ENCODE measurements at regions not wholly inside any gene's neighbourhood (a gene's known extent, or its start where the extent isn't known, plus 50 kb on each side); places are given as distances from the start of the nearest gene placed in this dataset.

DNA sequence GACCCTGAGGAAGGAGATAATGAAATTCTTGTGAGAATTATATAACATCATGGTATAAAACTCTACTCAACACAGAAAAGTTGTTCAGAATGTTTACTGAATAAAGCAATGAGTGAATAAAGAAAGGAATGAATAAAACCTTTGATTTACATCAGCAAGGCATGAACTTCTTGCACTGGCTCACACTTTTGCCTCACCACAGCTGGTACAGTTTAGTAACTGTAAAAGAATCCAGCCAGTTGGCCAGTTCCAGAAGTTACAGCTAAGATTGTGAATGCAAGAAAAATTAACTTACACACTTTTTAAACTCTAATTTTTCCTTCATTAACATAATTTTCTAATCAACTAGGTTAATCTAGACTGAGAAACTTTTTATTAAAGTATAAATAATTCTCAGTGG lies 490.9 kb downstream of the NFIB start:
- Histone ChIP-seq H3K9me2 (ENCODE audit: low read depth, low read length) (no peaks in the 10 kb centered on the region; the same call in 1 of the 2 replicates), H3K79me2 (ENCODE audit: insufficient read depth, low read length) (no peaks in the 10 kb centered on the region), H3K27ac (ENCODE audit: low read depth, low read length, poor library complexity, severe bottlenecking) (no peak overlapping the region), H3K27me3 (ENCODE audit: insufficient read depth, low read length) (no peaks in the 10 kb centered on the region), H3K4me2 (ENCODE audit: low read length) (no peak overlapping the region), H3K4me1 (ENCODE audit: insufficient read depth, low read length, severe bottlenecking) (no peaks in the 10 kb centered on the region), H3K36me3 (ENCODE audit: insufficient read depth, low read length) (no peaks in the 10 kb centered on the region), H3K9ac (ENCODE audit: low read length) (no peak overlapping the region), H3F3A (ENCODE audit: insufficient read depth, low read length) (no peaks in the 10 kb centered on the region), H2AFZ (ENCODE audit: low read length) (no peak overlapping the region), H3K4me3 (ENCODE audit: low read depth, low read length, poor library complexity, severe bottlenecking) (no peak overlapping the region), H3K9me3 (ENCODE audit: low read length) (no peaks in the 10 kb centered on the region), H4K20me1 (ENCODE audit: insufficient read depth, low read length) (no peaks in the 10 kb centered on the region; the same call in 1 of the 2 replicates)
- no peak for TF ChIP-seq EZH2 (IDR thresholded peaks at IDR 0.05; ENCODE audit: borderline replicate concordance, low read length)
- TF ChIP-seq, protein P1, sequence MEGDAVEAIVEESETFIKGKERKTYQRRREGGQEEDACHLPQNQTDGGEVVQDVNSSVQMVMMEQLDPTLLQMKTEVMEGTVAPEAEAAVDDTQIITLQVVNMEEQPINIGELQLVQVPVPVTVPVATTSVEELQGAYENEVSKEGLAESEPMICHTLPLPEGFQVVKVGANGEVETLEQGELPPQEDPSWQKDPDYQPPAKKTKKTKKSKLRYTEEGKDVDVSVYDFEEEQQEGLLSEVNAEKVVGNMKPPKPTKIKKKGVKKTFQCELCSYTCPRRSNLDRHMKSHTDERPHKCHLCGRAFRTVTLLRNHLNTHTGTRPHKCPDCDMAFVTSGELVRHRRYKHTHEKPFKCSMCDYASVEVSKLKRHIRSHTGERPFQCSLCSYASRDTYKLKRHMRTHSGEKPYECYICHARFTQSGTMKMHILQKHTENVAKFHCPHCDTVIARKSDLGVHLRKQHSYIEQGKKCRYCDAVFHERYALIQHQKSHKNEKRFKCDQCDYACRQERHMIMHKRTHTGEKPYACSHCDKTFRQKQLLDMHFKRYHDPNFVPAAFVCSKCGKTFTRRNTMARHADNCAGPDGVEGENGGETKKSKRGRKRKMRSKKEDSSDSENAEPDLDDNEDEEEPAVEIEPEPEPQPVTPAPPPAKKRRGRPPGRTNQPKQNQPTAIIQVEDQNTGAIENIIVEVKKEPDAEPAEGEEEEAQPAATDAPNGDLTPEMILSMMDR (IDR thresholded peaks at IDR 0.05; ENCODE audit: low read length): no peak

DNA sequence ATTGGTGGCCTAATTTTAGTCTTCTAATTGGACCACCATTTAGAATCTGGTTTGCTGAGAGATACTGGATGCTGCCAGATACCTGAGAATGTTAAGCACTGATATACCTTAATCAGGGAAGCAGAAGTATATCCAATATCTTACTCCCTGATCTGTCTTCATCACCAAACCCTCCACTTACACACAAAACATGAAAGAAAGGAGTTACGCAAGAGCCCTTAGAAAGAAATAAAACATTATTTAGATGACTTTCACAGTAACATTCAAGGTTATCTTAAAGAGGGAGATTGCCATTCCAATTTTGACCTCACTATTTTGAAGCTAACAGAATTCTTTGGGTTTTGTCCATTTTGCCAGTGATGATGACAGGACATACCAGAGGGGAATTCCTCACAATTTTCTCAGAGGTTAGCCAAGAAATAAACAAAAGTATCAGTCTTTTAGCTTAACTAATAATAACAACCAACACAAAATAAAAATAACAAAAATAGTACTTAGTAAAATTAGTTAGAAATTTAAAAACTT lies 496.1 kb downstream of the NFIB start:
- no peaks in the 10 kb centered on the region for H3K36me3 ChIP-seq (ENCODE audit: insufficient read depth, low read length)
- H3F3A ChIP-seq (ENCODE audit: insufficient read depth, low read length): no peaks in the 10 kb centered on the region
- no peaks in the 10 kb centered on the region for H3K27me3 ChIP-seq (ENCODE audit: insufficient read depth, low read length)
- no peaks in the 10 kb centered on the region for H4K20me1 ChIP-seq (ENCODE audit: insufficient read depth, low read length)
- no peaks in the 10 kb centered on the region for H3K9me3 ChIP-seq (ENCODE audit: low read length)
- H3K4me3 ChIP-seq (ENCODE audit: low read depth, low read length, poor library complexity, severe bottlenecking): no peak overlapping the region
- H3K4me1 ChIP-seq (ENCODE audit: insufficient read depth, low read length, severe bottlenecking): no peaks in the 10 kb centered on the region
- H2AFZ ChIP-seq (ENCODE audit: low read length): no peak overlapping the region
- H3K4me2 ChIP-seq (ENCODE audit: low read length): no peak overlapping the region
- no peaks in the 10 kb centered on the region; the same call in 1 of the 2 replicates for H3K9me2 ChIP-seq (ENCODE audit: low read depth, low read length)
- TF ChIP-seq, protein P1 (IDR thresholded peaks at IDR 0.05; ENCODE audit: low read length): no peak
- no peak for TF ChIP-seq EZH2 (IDR thresholded peaks at IDR 0.05; ENCODE audit: borderline replicate concordance, low read length)
- no peak overlapping the region for H3K9ac ChIP-seq (ENCODE audit: low read length)
- no peaks in the 10 kb centered on the region for H3K79me2 ChIP-seq (ENCODE audit: insufficient read depth, low read length)
- H3K27ac ChIP-seq (ENCODE audit: low read depth, low read length, poor library complexity, severe bottlenecking): no peak overlapping the region

DNA sequence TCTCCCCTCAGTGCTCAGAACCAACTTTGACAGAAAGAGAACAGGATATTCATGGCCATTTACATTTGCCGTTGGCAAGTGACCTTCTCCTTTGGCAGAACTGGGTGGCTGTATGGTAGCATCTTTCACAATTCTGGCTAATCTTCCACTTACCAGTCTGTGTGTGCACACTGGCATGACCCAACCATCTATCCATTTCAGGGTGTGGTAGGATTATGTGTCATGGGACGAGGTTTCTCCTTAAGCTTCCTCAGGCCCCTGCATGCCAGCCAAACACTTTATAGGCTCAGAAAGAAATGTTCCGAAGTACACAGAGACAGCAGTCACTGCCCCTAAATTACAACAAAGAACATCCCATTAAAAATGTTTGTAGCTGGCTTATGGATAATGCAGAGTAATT lies 497.1 kb downstream of the NFIB start:
- Histone ChIP-seq H3K4me3 (ENCODE audit: low read depth, low read length, poor library complexity, severe bottlenecking) (no peak overlapping the region), H3K9me3 (ENCODE audit: low read length) (no peaks in the 10 kb centered on the region), H3K4me2 (ENCODE audit: low read length) (no peak overlapping the region), H3K9me2 (ENCODE audit: low read depth, low read length) (no peaks in the 10 kb centered on the region; the same call in 1 of the 2 replicates), H3K4me1 (ENCODE audit: insufficient read depth, low read length, severe bottlenecking) (no peaks in the 10 kb centered on the region), H3K79me2 (ENCODE audit: insufficient read depth, low read length) (no peaks in the 10 kb centered on the region), H3K9ac (ENCODE audit: low read length) (no peak overlapping the region), H3K27ac (ENCODE audit: low read depth, low read length, poor library complexity, severe bottlenecking) (no peak overlapping the region), H3F3A (ENCODE audit: insufficient read depth, low read length) (no peaks in the 10 kb centered on the region), H2AFZ (ENCODE audit: low read length) (no peak overlapping the region), H4K20me1 (ENCODE audit: insufficient read depth, low read length) (no peaks in the 10 kb centered on the region), H3K27me3 (ENCODE audit: insufficient read depth, low read length) (no peaks in the 10 kb centered on the region), H3K36me3 (ENCODE audit: insufficient read depth, low read length) (no peaks in the 10 kb centered on the region)
- no peak for TF ChIP-seq EZH2 (IDR thresholded peaks at IDR 0.05; ENCODE audit: borderline replicate concordance, low read length)
- TF ChIP-seq, protein P1 (IDR thresholded peaks at IDR 0.05; ENCODE audit: low read length): no peak
